ENCODE measurements at regions not wholly inside any gene's neighbourhood (a gene's known extent, or its start where the extent isn't known, plus 50 kb on each side); places are given as distances from the start of the nearest gene placed in this dataset.

GRCh38 chr6:138596591-138596990 is 97.3 kb upstream of the NHSL1 start:
- peaks cover 28% of the 10 kb centered on the region for H3K4me1 Mint-ChIP-seq
- intact Hi-C loops (cut with DNase I, micrococcal nuclease) = loop anchor here in 1 of 2 experiments (10.0 kb wide), 1 partner anchor 778 kb away; the partner anchor contains the start of gene CITED2
- DNase-seq = no peak
- no peak overlapping the region for H3K27ac Mint-ChIP-seq
- CTCF ChIA-PET = interaction anchor here (0.6 kb wide), 1 partner anchor 262 kb away, joined by 3 read pairs; no protein-coding TSS in a partner anchor
- H3K9me3 Mint-ChIP-seq (ENCODE audit: low read depth) = no peaks in the 10 kb centered on the region
- POLR2A ChIA-PET = no interaction called here
- ATAC-seq = no peak
- H3K4me3 Mint-ChIP-seq = no peak overlapping the region
- no peaks in the 10 kb centered on the region for H3K36me3 Mint-ChIP-seq (ENCODE audit: low read depth)
- peaks cover 4% of the 10 kb centered on the region for H3K27me3 Mint-ChIP-seq

GRCh38 chr6:138597336-138597735 is 98.0 kb upstream of the NHSL1 start:
- H3K9me3 Mint-ChIP-seq (ENCODE audit: low read depth) = no peaks in the 10 kb centered on the region
- no peaks in the 10 kb centered on the region for H3K36me3 Mint-ChIP-seq (ENCODE audit: low read depth)
- no peak for ATAC-seq
- no peak for DNase-seq
- H3K27me3 Mint-ChIP-seq = peaks cover 7% of the 10 kb centered on the region
- intact Hi-C loops (cut with DNase I, micrococcal nuclease) = loop anchor here in 1 of 2 experiments (10.0 kb wide), 1 partner anchor 777 kb away; the partner anchor contains the start of gene CITED2
- ChIA-PET CTCF (interaction anchor here (2.5 kb wide), 1 partner anchor 169 kb away, joined by 6 read pairs; no protein-coding TSS in a partner anchor), POLR2A (no interaction called here)
- peaks cover 22% of the 10 kb centered on the region for H3K4me1 Mint-ChIP-seq
- H3K27ac Mint-ChIP-seq = no peak overlapping the region
- no peak overlapping the region for H3K4me3 Mint-ChIP-seq

GRCh38 chr6:138598562-138599173 is 99.4 kb upstream of the NHSL1 start:
- Mint-ChIP-seq H3K4me1 (peaks cover 9% of the 10 kb centered on the region), H3K27me3 (peaks cover 12% of the 10 kb centered on the region), H3K36me3 (ENCODE audit: low read depth) (no peaks in the 10 kb centered on the region), H3K27ac (no peak overlapping the region), H3K9me3 (ENCODE audit: low read depth) (no peaks in the 10 kb centered on the region), H3K4me3 (no peak overlapping the region)
- POLR2A ChIA-PET = no interaction called here
- ATAC-seq (no peak), DNase-seq (no peak)
- CTCF ChIA-PET = interaction anchor here (0.6 to 2.5 kb wide), 5 partner anchors 8 to 820 kb away, joined by 3 to 6 read pairs (median 4); no protein-coding TSS in a partner anchor
- intact Hi-C loops (cut with DNase I, micrococcal nuclease) = loop anchor here in 1 of 2 experiments (10.0 kb wide), 1 partner anchor 776 kb away; the partner anchor contains the start of gene CITED2

- Mint-ChIP-seq H3K27me3 (peaks cover 22% of the 10 kb centered on the region), H3K36me3 (ENCODE audit: low read depth) (no peaks in the 10 kb centered on the region), H3K27ac (no peak overlapping the region), H3K4me1 (no peaks in the 10 kb centered on the region), H3K9me3 (ENCODE audit: low read depth) (no peaks in the 10 kb centered on the region), H3K4me3 (no peak overlapping the region)
- intact Hi-C loops (cut with DNase I, micrococcal nuclease) = no loop called here
- ATAC-seq (no peak), DNase-seq (no peak)
- CTCF ChIA-PET = interaction anchor here (1.1 kb wide), 1 partner anchor 11 kb away, joined by 3 read pairs; no protein-coding TSS in a partner anchor
- POLR2A ChIA-PET = no interaction called here
Observed at GRCh38 chr6:138600261-138600660, 101.0 kb upstream of the NHSL1 start.

- intact Hi-C loops (cut with DNase I, micrococcal nuclease) = no loop called here
- CTCF ChIA-PET = interaction anchor here (1.1 kb wide), 1 partner anchor 12 kb away, joined by 3 read pairs; no protein-coding TSS in a partner anchor
- no peaks in the 10 kb centered on the region for H3K4me1 Mint-ChIP-seq
- no peak overlapping the region for H3K27ac Mint-ChIP-seq
- H3K27me3 Mint-ChIP-seq = peaks cover 22% of the 10 kb centered on the region
- no peaks in the 10 kb centered on the region for H3K36me3 Mint-ChIP-seq (ENCODE audit: low read depth)
- ATAC-seq (no peak), DNase-seq (no peak)
- no peaks in the 10 kb centered on the region for H3K9me3 Mint-ChIP-seq (ENCODE audit: low read depth)
- POLR2A ChIA-PET = no interaction called here
- H3K4me3 Mint-ChIP-seq = no peak overlapping the region
Observed at GRCh38 chr6:138600726-138601125, 101.4 kb upstream of the NHSL1 start.

GRCh38 chr6:138601128-138601527 is 101.8 kb upstream of the NHSL1 start:
- CTCF ChIA-PET = interaction anchor here (1.1 kb wide), 1 partner anchor 12 kb away, joined by 3 read pairs; no protein-coding TSS in a partner anchor
- intact Hi-C loops (cut with DNase I, micrococcal nuclease) = no loop called here
- DNase-seq = no peak
- Mint-ChIP-seq H3K4me1 (no peaks in the 10 kb centered on the region), H3K36me3 (ENCODE audit: low read depth) (no peaks in the 10 kb centered on the region), H3K27ac (no peak overlapping the region), H3K4me3 (no peak overlapping the region), H3K9me3 (ENCODE audit: low read depth) (no peaks in the 10 kb centered on the region), H3K27me3 (peaks cover 25% of the 10 kb centered on the region)
- no peak for ATAC-seq
- POLR2A ChIA-PET = no interaction called here

GRCh38 chr6:138605958-138606357 is 106.7 kb upstream of the NHSL1 start:
- no peaks in the 10 kb centered on the region for H3K36me3 Mint-ChIP-seq (ENCODE audit: low read depth)
- ATAC-seq (no peak), DNase-seq (no peak)
- H3K4me1 Mint-ChIP-seq = no peaks in the 10 kb centered on the region
- H3K4me3 Mint-ChIP-seq = no peak overlapping the region
- ChIA-PET POLR2A (no interaction called here), CTCF (interaction anchor here (0.9 to 1.7 kb wide), 2 partner anchors 15 to 17 kb away, joined by 4 to 5 read pairs; no protein-coding TSS in a partner anchor)
- no peaks in the 10 kb centered on the region for H3K9me3 Mint-ChIP-seq (ENCODE audit: low read depth)
- H3K27ac Mint-ChIP-seq = no peak overlapping the region
- intact Hi-C loops (cut with DNase I, micrococcal nuclease) = no loop called here
- H3K27me3 Mint-ChIP-seq = peaks cover 29% of the 10 kb centered on the region

GRCh38 chr6:138607478-138608433 is 108.5 kb upstream of the NHSL1 start:
- Mint-ChIP-seq H3K4me3 (no peak overlapping the region), H3K36me3 (ENCODE audit: low read depth) (no peaks in the 10 kb centered on the region), H3K27ac (no peak overlapping the region), H3K4me1 (no peaks in the 10 kb centered on the region), H3K9me3 (ENCODE audit: low read depth) (no peaks in the 10 kb centered on the region), H3K27me3 (peaks cover 23% of the 10 kb centered on the region)
- intact Hi-C loops (cut with DNase I, micrococcal nuclease) = no loop called here
- ChIA-PET CTCF (interaction anchor here (0.6 to 0.9 kb wide), 3 partner anchors 16 to 60 kb away, joined by 3 to 4 read pairs (median 3); no protein-coding TSS in a partner anchor), POLR2A (no interaction called here)
- DNase-seq (no peak), ATAC-seq (no peak)

- Mint-ChIP-seq H3K27ac (no peak overlapping the region), H3K27me3 (peaks cover 18% of the 10 kb centered on the region), H3K36me3 (ENCODE audit: low read depth) (no peaks in the 10 kb centered on the region), H3K4me1 (no peaks in the 10 kb centered on the region), H3K9me3 (ENCODE audit: low read depth) (no peaks in the 10 kb centered on the region), H3K4me3 (no peak overlapping the region)
- ChIA-PET CTCF (interaction anchor here (0.7 kb wide), 1 partner anchor 15 kb away, joined by 3 read pairs; no protein-coding TSS in a partner anchor), POLR2A (no interaction called here)
- ATAC-seq = no peak
- no peak for DNase-seq
- intact Hi-C loops (cut with DNase I, micrococcal nuclease) = no loop called here
Observed at GRCh38 chr6:138608896-138609295, 109.6 kb upstream of the NHSL1 start.

GRCh38 chr6:138609801-138610430 is 110.6 kb upstream of the NHSL1 start:
- POLR2A ChIA-PET = no interaction called here
- intact Hi-C loops (cut with DNase I, micrococcal nuclease) = no loop called here
- Mint-ChIP-seq H3K4me1 (no peaks in the 10 kb centered on the region), H3K4me3 (no peak overlapping the region), H3K27ac (no peak overlapping the region), H3K27me3 (peaks cover 11% of the 10 kb centered on the region), H3K9me3 (ENCODE audit: low read depth) (no peaks in the 10 kb centered on the region), H3K36me3 (ENCODE audit: low read depth) (no peaks in the 10 kb centered on the region)
- ATAC-seq (no peak), DNase-seq (no peak)
- CTCF ChIA-PET = no interaction called here

- no peak overlapping the region for H3K27ac Mint-ChIP-seq
- no peaks in the 10 kb centered on the region for H3K4me1 Mint-ChIP-seq
- H3K36me3 Mint-ChIP-seq (ENCODE audit: low read depth) = no peaks in the 10 kb centered on the region
- no peak overlapping the region for H3K4me3 Mint-ChIP-seq
- CTCF ChIA-PET = no interaction called here
- DNase-seq (no peak), ATAC-seq (no peak)
- no peaks in the 10 kb centered on the region for H3K9me3 Mint-ChIP-seq (ENCODE audit: low read depth)
- peaks cover 10% of the 10 kb centered on the region for H3K27me3 Mint-ChIP-seq
- POLR2A ChIA-PET = no interaction called here
- intact Hi-C loops (cut with DNase I, micrococcal nuclease) = no loop called here
Observed at GRCh38 chr6:138610816-138611215, 111.5 kb upstream of the NHSL1 start.

Data from activated CD4-positive, alpha-beta T cell treated with anti-CD3 and anti-CD28 coated beads for 36 hours (primary cell).